H9 (cell line): ENCODE measurements at regions not wholly inside any gene's neighbourhood (a gene's known extent, or its start where the extent isn't known, plus 50 kb on each side); places are given as distances from the start of the nearest gene placed in this dataset.

Experiments used
- DNase-seq: peaks from one replicate; pipeline ENCODE4 v3.0.0-alpha.2; 2017
- H2AFZ ChIP-seq: one replicate; pipeline ENCODE4 v1.6.1; 2013; ENCODE audit warnings: mild to moderate bottlenecking, low read length, control low read depth, moderate library complexity
- H2AK5ac ChIP-seq: 2 replicates; pipeline ENCODE4 v1.6.1; 2013; ENCODE audit warnings: low read length, control low read depth, mixed read lengths; ENCODE audit not compliant: insufficient read length
- H2BK120ac ChIP-seq: one replicate; pipeline ENCODE4 v1.6.1; 2013; ENCODE audit warnings: low read depth, mild to moderate bottlenecking, low read length, control low read depth, inconsistent platforms; ENCODE audit not compliant: poor library complexity, severe bottlenecking
- H2BK12ac ChIP-seq: 2 replicates; pipeline ENCODE4 v1.6.1; 2013; ENCODE audit warnings: low read length, control low read depth, mixed read lengths, low read depth; ENCODE audit not compliant: insufficient read length
- H2BK15ac ChIP-seq: 2 replicates; pipeline ENCODE4 v1.6.1; 2013; ENCODE audit warnings: low read depth, low read length, control low read depth
- H2BK20ac ChIP-seq: one replicate; pipeline ENCODE4 v1.6.1; 2013; ENCODE audit warnings: low read depth, mild to moderate bottlenecking, low read length, control low read depth, inconsistent platforms; ENCODE audit not compliant: poor library complexity, severe bottlenecking
- H2BK5ac ChIP-seq: 2 replicates; pipeline ENCODE4 v1.6.1; 2013; ENCODE audit warnings: low read length, control low read depth, mixed read lengths; ENCODE audit not compliant: insufficient read length
- H3K14ac ChIP-seq: 2 replicates; pipeline ENCODE4 v1.6.1; 2013; ENCODE audit warnings: low read length, control low read depth; ENCODE audit not compliant: insufficient read depth
- H3K18ac ChIP-seq: 2 replicates; pipeline ENCODE4 v1.6.1; 2013; ENCODE audit warnings: low read depth, mild to moderate bottlenecking, mixed read lengths, low read length, control low read depth; ENCODE audit not compliant: insufficient read length
- H3K23ac ChIP-seq: 2 replicates; pipeline ENCODE4 v1.6.1; 2013; ENCODE audit warnings: low read length, control low read depth, mixed read lengths, low read depth; ENCODE audit not compliant: insufficient read length
- H3K23me2 ChIP-seq: 2 replicates; pipeline ENCODE4 v1.6.1; 2013; ENCODE audit warnings: low read depth, mild to moderate bottlenecking, mixed read lengths, low read length, control low read depth; ENCODE audit not compliant: insufficient read length, poor library complexity, severe bottlenecking
- H3K27ac ChIP-seq: 2 replicates; pipeline ENCODE4 v1.5.1; 2013; ENCODE audit warnings: low read length, control low read depth, mixed read lengths, low read depth; ENCODE audit not compliant: insufficient read length
- H3K27me3 ChIP-seq: 2 replicates; pipeline ENCODE4 v1.6.1; 2013; ENCODE audit warnings: low read length, control low read depth, inconsistent platforms; ENCODE audit not compliant: insufficient read depth
- H3K4ac ChIP-seq: 2 replicates; pipeline ENCODE4 v1.6.1; 2013; ENCODE audit warnings: low read depth, mild to moderate bottlenecking, control low read depth, inconsistent platforms, low read length, moderate library complexity
- H3K4me1 ChIP-seq: 2 replicates; pipeline ENCODE4 v1.6.1; 2013; ENCODE audit warnings: low read length, control low read depth, inconsistent platforms; ENCODE audit not compliant: insufficient read depth
- H3K4me2 ChIP-seq: 2 replicates; pipeline ENCODE4 v1.6.1; 2013; ENCODE audit warnings: low read length, control low read depth, mixed read lengths; ENCODE audit not compliant: insufficient read length, insufficient read depth
- H3K56ac ChIP-seq: 2 replicates; pipeline ENCODE4 v1.6.1; 2013; ENCODE audit warnings: low read depth, mild to moderate bottlenecking, mixed read lengths, low read length, control low read depth; ENCODE audit not compliant: insufficient read length
- H3K79me1 ChIP-seq: 2 replicates; pipeline ENCODE4 v1.6.1; 2013; ENCODE audit warnings: low read depth, mild to moderate bottlenecking, moderate library complexity, low read length, control low read depth, inconsistent platforms; ENCODE audit not compliant: insufficient read depth, poor library complexity, severe bottlenecking
- H3K79me2 ChIP-seq: 2 replicates; pipeline ENCODE4 v1.6.1; 2013; ENCODE audit warnings: low read length, control low read depth, inconsistent platforms; ENCODE audit not compliant: insufficient read depth
- H3K9ac ChIP-seq: 2 replicates; pipeline ENCODE4 v1.6.1; 2013; ENCODE audit warnings: low read length, control low read depth, mixed read lengths; ENCODE audit not compliant: insufficient read length; ENCODE audit errors: extremely low read depth
- H3K9me3 ChIP-seq: one replicate; pipeline ENCODE4 v1.6.1; 2013; ENCODE audit warnings: low read depth, low read length, inconsistent platforms; ENCODE audit not compliant: control insufficient read depth
- H3T11ph ChIP-seq: one replicate; pipeline ENCODE4 v1.6.1; 2013; ENCODE audit warnings: mild to moderate bottlenecking, low read length, control low read depth, inconsistent platforms
- H4K20me1 ChIP-seq: one replicate; pipeline ENCODE4 v1.6.1; 2013; ENCODE audit not compliant: control insufficient read depth, insufficient read length, insufficient read depth
- H4K5ac ChIP-seq: 2 replicates; pipeline ENCODE4 v1.6.1; 2013; ENCODE audit warnings: low read depth, mild to moderate bottlenecking, mixed read lengths, low read length, control low read depth; ENCODE audit not compliant: insufficient read length
- H4K8ac ChIP-seq: replicated peaks from 2 replicates; pipeline ENCODE4 v1.6.1; 2013; ENCODE audit warnings: low read length, control low read depth, mixed read lengths, low read depth; ENCODE audit not compliant: insufficient read length
- H4K91ac ChIP-seq: 2 replicates; pipeline ENCODE4 v1.6.1; 2013; ENCODE audit warnings: low read depth, mild to moderate bottlenecking, moderate library complexity, mixed read lengths, low read length, control low read depth; ENCODE audit not compliant: insufficient read length
- H3K27ac Mint-ChIP-seq, 3 experiments: 2 replicates in 2 of 3; 3 replicates in 1 of 3; pipeline ENCODE4 v1.8.0; 2020 to 2021; ENCODE audit warnings: mixed read lengths in 3 of 3, mild to moderate bottlenecking in 1 of 3, moderate library complexity in 1 of 3
- H3K27me3 Mint-ChIP-seq: 2 replicates; pipeline ENCODE4 v1.8.0; 2021; ENCODE audit warnings: low read depth, mild to moderate bottlenecking, moderate library complexity, mixed read lengths
- H3K36me3 Mint-ChIP-seq, 3 experiments: 2 replicates in 2 of 3; 3 replicates in 1 of 3; pipeline ENCODE4 v1.8.0; 2020 to 2021; ENCODE audit warnings: low read depth in 3 of 3, mixed read lengths in 3 of 3; ENCODE audit not compliant: insufficient read depth in 1 of 3
- H3K4me1 Mint-ChIP-seq, 2 experiments: 2 replicates each; pipeline ENCODE4 v1.8.0; 2020; ENCODE audit warnings: mixed read lengths in 2 of 2
- H3K4me3 Mint-ChIP-seq, 2 experiments: 2 replicates in 1 of 2; 3 replicates in 1 of 2; pipeline ENCODE4 v1.8.0; 2020 to 2021; ENCODE audit warnings: mild to moderate bottlenecking in 2 of 2, mixed read lengths in 2 of 2, moderate library complexity in 1 of 2
- H3K9me3 Mint-ChIP-seq, 2 experiments: 2 replicates in 1 of 2; 3 replicates in 1 of 2; pipeline ENCODE4 v1.8.0; 2020; ENCODE audit warnings: mild to moderate bottlenecking in 2 of 2, mixed read lengths in 2 of 2, moderate library complexity in 1 of 2
- CTCF ChIP-seq: fragments of 200-600 bp; sonication (generic); conservative IDR thresholded peaks from 3 replicates; pipeline ENCODE4 v1.8.0; 2021; ENCODE audit warnings: antibody characterized with exemption, mild to moderate bottlenecking
- WGBS: extraction: QIAGEN DNeasy Blood & Tissue Kit; methylation state at CpG from one replicate; pipeline ENCODE4 v1.1.7; 2013; ENCODE audit warnings: missing lambda C conversion rate, low lambda C conversion rate, mixed read lengths; ENCODE audit not compliant: insufficient read length; ENCODE audit errors: extremely low coverage; 5-methylcytosine and 5-hydroxymethylcytosine counted together

- H3K36me3 Mint-ChIP-seq = no peaks in the 10 kb centered on the region
- no peak overlapping the region for H4K91ac ChIP-seq
- no peak overlapping the region for H2AFZ ChIP-seq
- no peak overlapping the region for H4K5ac ChIP-seq
- H3T11ph ChIP-seq = no peak overlapping the region
- H3K9me3 ChIP-seq = no peaks in the 10 kb centered on the region
- H3K79me1 ChIP-seq = no peaks in the 10 kb centered on the region
- H3K14ac ChIP-seq = no peak overlapping the region
- H3K27me3 ChIP-seq = no peaks in the 10 kb centered on the region
- H3K56ac ChIP-seq = no peak overlapping the region
- peaks cover 5% of the 10 kb centered on the region for H3K27me3 Mint-ChIP-seq
- no peak overlapping the region for H2BK5ac ChIP-seq
- H4K20me1 ChIP-seq = no peaks in the 10 kb centered on the region
- H3K4me3 Mint-ChIP-seq = no peak overlapping the region
- H4K8ac ChIP-seq = no peak overlapping the region
- H3K4me1 Mint-ChIP-seq = peaks cover 4 to 7% of the 10 kb centered on the region in 2 experiments; a peak in 2 of 4 replicates
- H3K18ac ChIP-seq = no peak overlapping the region
- no peak overlapping the region for H2BK12ac ChIP-seq
- H3K27ac Mint-ChIP-seq = no peak overlapping the region
- no peak overlapping the region for H2BK20ac ChIP-seq
- no peak overlapping the region for H2BK120ac ChIP-seq
- no peak overlapping the region for H2AK5ac ChIP-seq
- WGBS = no CpG with 5 or more reads among the region's 9 CpGs
- H3K23ac ChIP-seq = no peak overlapping the region
- H3K23me2 ChIP-seq = no peaks in the 10 kb centered on the region
- no peaks in the 10 kb centered on the region for H3K9me3 Mint-ChIP-seq
- H3K4me1 ChIP-seq = no peaks in the 10 kb centered on the region
- H3K4me2 ChIP-seq = no peak overlapping the region
- H3K4ac ChIP-seq = no peak overlapping the region
- H3K27ac ChIP-seq = no peak overlapping the region
- H3K79me2 ChIP-seq = no peaks in the 10 kb centered on the region
- DNase-seq = no peak
- H3K9ac ChIP-seq = no peak overlapping the region
- TF ChIP-seq CTCF = no peak
- no peak overlapping the region for H2BK15ac ChIP-seq
Observed at GRCh38 chr3:13207578-13207922, 134.3 kb upstream of the IQSEC1 start.
